ENCODE measurements at regions not wholly inside any gene's neighbourhood (a gene's known extent, or its start where the extent isn't known, plus 50 kb on each side); places are given as distances from the start of the nearest gene placed in this dataset.

DNA sequence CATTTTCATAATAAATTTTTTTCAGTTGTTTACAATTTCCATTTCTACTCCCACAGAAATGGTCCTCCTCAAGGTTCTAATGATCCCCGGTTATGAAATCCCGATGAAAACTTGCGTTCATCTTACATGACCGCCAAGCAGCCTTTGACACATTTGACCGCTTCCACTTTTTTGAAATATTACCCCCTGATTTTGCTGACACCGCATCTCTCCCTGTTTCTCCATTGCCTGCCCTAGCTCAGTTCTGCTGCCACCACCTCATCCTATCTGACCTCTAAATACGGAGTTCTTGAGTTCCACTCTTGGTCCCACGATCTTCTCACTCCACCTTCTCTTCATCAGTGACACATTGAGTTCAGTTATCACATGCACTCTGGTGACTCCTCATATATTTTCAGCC lies 74.1 kb downstream of the SLC35B3 start:
- H3K4me1 ChIP-seq: no peaks in the 10 kb centered on the region

GRCh38 chr6:8352966-8353340 lies 82.4 kb downstream of the SLC35B3 start:
- Histone ChIP-seq H3K27me3 (no peaks in the 10 kb centered on the region), H3K4me1 (no peaks in the 10 kb centered on the region), H3K4me3 (no peak overlapping the region), H3K27ac (no peak overlapping the region), H3K9me3 (replicated peaks) (no peaks in the 10 kb centered on the region), H3K36me3 (no peaks in the 10 kb centered on the region)
- no peak for DNase-seq

More for the DNA sequence above, 74.1 kb downstream of the SLC35B3 start:
- no peak overlapping the region for H3K4me3 ChIP-seq
- no peak for DNase-seq
- no peaks in the 10 kb centered on the region for H3K27me3 ChIP-seq
- H3K9me3 ChIP-seq (replicated peaks): no peaks in the 10 kb centered on the region
- no peak overlapping the region for H3K27ac ChIP-seq
- no peaks in the 10 kb centered on the region for H3K36me3 ChIP-seq

DNA sequence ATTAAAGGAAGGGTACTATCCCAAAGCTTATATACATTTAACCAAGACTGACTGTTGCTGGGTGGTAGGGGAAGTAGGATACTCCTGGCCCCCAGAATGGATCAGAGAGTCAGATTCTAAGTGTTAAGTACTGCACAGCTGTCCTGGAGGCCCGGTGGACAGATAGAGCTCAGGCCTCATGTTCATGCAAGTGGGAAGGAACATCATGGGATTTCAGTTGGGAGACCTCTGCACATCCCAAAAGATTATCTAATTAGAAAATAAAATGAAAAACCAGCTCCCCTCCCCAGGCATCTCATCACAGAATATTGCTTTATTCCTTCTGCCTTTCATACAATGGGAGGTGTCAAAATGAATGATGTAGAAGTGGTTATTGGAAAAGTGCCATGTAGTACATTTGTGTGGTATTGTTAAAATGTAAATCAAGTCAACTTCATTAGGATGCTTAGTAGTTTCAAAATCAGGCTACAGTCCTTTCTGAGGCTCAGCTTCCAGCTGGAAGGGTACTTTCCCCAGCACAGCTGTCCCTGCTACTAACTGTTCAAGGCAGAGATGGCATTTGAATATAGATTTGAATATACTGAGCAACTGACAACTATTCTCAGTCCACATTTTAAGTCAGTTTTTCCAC lies 82.9 kb downstream of the SLC35B3 start:
- no peak for DNase-seq
- H3K4me1 ChIP-seq: no peaks in the 10 kb centered on the region
- no peak overlapping the region for H3K27ac ChIP-seq
- H3K27me3 ChIP-seq: no peaks in the 10 kb centered on the region
- H3K9me3 ChIP-seq (replicated peaks): no peaks in the 10 kb centered on the region
- no peaks in the 10 kb centered on the region for H3K36me3 ChIP-seq
- H3K4me3 ChIP-seq: no peak overlapping the region

- Histone ChIP-seq H3K27me3 (no peaks in the 10 kb centered on the region), H3K4me1 (no peaks in the 10 kb centered on the region), H3K27ac (no peak overlapping the region), H3K36me3 (no peaks in the 10 kb centered on the region), H3K9me3 (replicated peaks) (no peaks in the 10 kb centered on the region), H3K4me3 (no peak overlapping the region)
- DNase-seq: no peak
Observed at GRCh38 chr6:8343600-8343999, 91.7 kb downstream of the SLC35B3 start.

DNA sequence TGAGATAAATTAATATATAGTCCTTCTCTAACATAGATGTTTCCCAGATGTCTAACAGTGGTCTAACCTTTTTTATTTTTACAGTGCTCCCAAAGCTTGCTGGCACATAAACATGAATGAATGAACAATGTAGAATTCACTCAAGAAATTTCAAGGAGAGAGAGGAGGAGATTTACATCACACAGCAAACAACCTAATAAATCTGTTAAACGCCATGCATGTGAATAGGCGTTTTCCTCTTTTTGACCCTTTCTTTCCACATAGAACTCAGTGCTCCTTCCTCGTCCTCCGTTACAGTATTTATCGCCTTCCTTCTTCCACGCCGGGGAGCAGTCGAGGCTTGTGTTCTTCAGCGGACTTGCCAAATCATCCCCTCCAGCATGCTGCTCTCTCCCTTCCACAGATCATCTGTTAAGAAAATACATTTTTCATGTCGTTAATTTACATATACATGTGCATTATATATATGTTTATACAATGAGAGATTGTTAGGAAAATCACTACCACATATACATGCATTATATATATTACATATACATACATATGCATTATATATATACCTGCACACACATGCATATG lies 93.0 kb downstream of the SLC35B3 start:
- H3K27me3 ChIP-seq: no peaks in the 10 kb centered on the region
- H3K9me3 ChIP-seq (replicated peaks): no peaks in the 10 kb centered on the region
- no peaks in the 10 kb centered on the region for H3K36me3 ChIP-seq
- H3K27ac ChIP-seq: no peak overlapping the region
- DNase-seq: no peak
- H3K4me1 ChIP-seq: no peaks in the 10 kb centered on the region
- H3K4me3 ChIP-seq: no peak overlapping the region

GRCh38 chr6:8337147-8337546 lies 98.2 kb downstream of the SLC35B3 start:
- H3K36me3 ChIP-seq: no peaks in the 10 kb centered on the region
- H3K9me3 ChIP-seq (replicated peaks): no peaks in the 10 kb centered on the region
- H3K4me3 ChIP-seq: no peak overlapping the region
- H3K27me3 ChIP-seq: no peaks in the 10 kb centered on the region
- no peaks in the 10 kb centered on the region for H3K4me1 ChIP-seq
- no peak overlapping the region for H3K27ac ChIP-seq
- DNase-seq: no peak

DNA sequence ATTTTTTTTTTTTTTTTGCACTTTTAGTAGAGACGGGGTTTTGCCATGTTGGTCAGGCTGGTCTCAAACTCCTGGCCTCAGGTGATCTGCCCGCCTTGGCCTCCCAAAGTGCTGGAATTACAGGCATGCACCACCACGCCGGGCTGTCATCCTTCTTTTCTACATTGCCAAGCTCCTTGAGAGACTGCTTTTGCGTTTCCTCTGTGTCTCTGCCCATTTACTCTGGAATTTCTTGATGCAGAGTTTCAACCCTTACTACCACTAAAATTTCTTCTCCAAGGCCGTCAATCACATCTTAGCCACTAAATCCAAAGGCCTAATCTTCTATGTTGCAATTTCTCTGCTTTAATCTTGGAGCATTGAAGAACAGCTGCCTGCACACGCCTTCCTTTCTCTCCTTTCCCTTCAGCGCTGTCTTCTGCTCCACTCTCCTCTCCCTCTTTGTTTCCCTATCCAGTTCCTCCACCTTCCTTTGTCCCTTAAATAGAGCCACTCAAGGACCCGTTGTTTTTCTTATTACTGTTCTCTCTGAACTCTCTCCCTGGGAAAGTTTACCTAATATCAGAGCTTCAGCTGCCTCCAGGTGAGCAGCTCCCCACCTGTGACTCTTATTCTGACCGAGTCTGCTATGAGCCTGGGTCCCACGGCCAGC lies 98.8 kb downstream of the SLC35B3 start:
- DNase-seq: no peak
- H3K4me1 ChIP-seq: no peaks in the 10 kb centered on the region
- no peak overlapping the region for H3K4me3 ChIP-seq
- H3K9me3 ChIP-seq (replicated peaks): no peaks in the 10 kb centered on the region
- no peaks in the 10 kb centered on the region for H3K36me3 ChIP-seq
- H3K27me3 ChIP-seq: no peaks in the 10 kb centered on the region
- no peak overlapping the region for H3K27ac ChIP-seq

- DNase-seq: no peak
- no peaks in the 10 kb centered on the region for H3K27me3 ChIP-seq
- H3K36me3 ChIP-seq: no peaks in the 10 kb centered on the region
- no peaks in the 10 kb centered on the region for H3K9me3 ChIP-seq (replicated peaks)
- H3K27ac ChIP-seq: no peak overlapping the region
- H3K4me3 ChIP-seq: no peak overlapping the region
- H3K4me1 ChIP-seq: no peaks in the 10 kb centered on the region
Observed at GRCh38 chr6:8335896-8336295, 99.4 kb downstream of the SLC35B3 start.

GRCh38 chr6:8335381-8335780 lies 100.0 kb downstream of the SLC35B3 start:
- no peaks in the 10 kb centered on the region for H3K27me3 ChIP-seq
- no peak for DNase-seq
- no peaks in the 10 kb centered on the region for H3K4me1 ChIP-seq
- no peak overlapping the region for H3K27ac ChIP-seq
- H3K4me3 ChIP-seq: no peak overlapping the region
- H3K9me3 ChIP-seq (replicated peaks): no peaks in the 10 kb centered on the region
- H3K36me3 ChIP-seq: no peaks in the 10 kb centered on the region

GRCh38 chr6:8334113-8334512 lies 101.2 kb downstream of the SLC35B3 start:
- Histone ChIP-seq H3K9me3 (replicated peaks) (no peaks in the 10 kb centered on the region), H3K27me3 (no peaks in the 10 kb centered on the region), H3K36me3 (no peaks in the 10 kb centered on the region), H3K4me1 (no peaks in the 10 kb centered on the region), H3K27ac (no peak overlapping the region), H3K4me3 (no peak overlapping the region)
- DNase-seq: no peak

GRCh38 chr6:8329562-8329961 lies 105.8 kb downstream of the SLC35B3 start:
- no peaks in the 10 kb centered on the region for H3K27me3 ChIP-seq
- no peaks in the 10 kb centered on the region for H3K9me3 ChIP-seq (replicated peaks)
- H3K36me3 ChIP-seq: no peaks in the 10 kb centered on the region
- no peak for DNase-seq
- H3K4me3 ChIP-seq: no peak overlapping the region
- H3K27ac ChIP-seq: no peak overlapping the region
- no peaks in the 10 kb centered on the region for H3K4me1 ChIP-seq

DNA sequence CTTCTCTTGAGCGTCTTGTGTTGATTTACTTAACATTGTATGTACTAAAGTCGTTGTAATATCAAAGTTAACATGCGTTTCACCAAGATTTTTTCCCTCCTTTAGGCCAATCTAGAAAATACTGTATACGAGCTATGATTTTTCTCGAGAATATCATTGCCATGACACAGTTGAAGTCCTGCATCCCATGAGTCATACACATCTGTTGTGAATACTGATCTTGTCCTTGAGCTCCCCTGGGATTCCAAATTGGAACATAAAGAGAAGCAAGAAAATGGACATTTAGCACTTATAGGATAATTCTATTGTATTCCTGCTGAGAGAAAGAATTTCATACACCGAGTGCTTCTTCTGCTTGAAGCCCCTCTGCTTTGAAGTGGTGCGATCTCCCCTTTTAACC lies 109.6 kb downstream of the SLC35B3 start:
- no peak for DNase-seq
- no peaks in the 10 kb centered on the region for H3K27me3 ChIP-seq
- H3K9me3 ChIP-seq (replicated peaks): no peaks in the 10 kb centered on the region
- H3K4me3 ChIP-seq: no peak overlapping the region
- H3K27ac ChIP-seq: no peak overlapping the region
- no peaks in the 10 kb centered on the region for H3K36me3 ChIP-seq
- H3K4me1 ChIP-seq: no peaks in the 10 kb centered on the region

GRCh38 chr6:8322659-8323058 lies 112.7 kb downstream of the SLC35B3 start:
- no peak overlapping the region for H3K4me3 ChIP-seq
- no peaks in the 10 kb centered on the region for H3K4me1 ChIP-seq
- no peaks in the 10 kb centered on the region for H3K9me3 ChIP-seq (replicated peaks)
- no peaks in the 10 kb centered on the region for H3K36me3 ChIP-seq
- H3K27ac ChIP-seq: no peak overlapping the region
- DNase-seq: no peak
- H3K27me3 ChIP-seq: no peaks in the 10 kb centered on the region

- Histone ChIP-seq H3K27ac (no peak overlapping the region), H3K9me3 (replicated peaks) (no peaks in the 10 kb centered on the region), H3K4me3 (no peak overlapping the region), H3K4me1 (no peaks in the 10 kb centered on the region), H3K36me3 (no peaks in the 10 kb centered on the region), H3K27me3 (no peaks in the 10 kb centered on the region)
- DNase-seq: no peak
Observed at GRCh38 chr6:8321671-8322404, 113.5 kb downstream of the SLC35B3 start.

DNA sequence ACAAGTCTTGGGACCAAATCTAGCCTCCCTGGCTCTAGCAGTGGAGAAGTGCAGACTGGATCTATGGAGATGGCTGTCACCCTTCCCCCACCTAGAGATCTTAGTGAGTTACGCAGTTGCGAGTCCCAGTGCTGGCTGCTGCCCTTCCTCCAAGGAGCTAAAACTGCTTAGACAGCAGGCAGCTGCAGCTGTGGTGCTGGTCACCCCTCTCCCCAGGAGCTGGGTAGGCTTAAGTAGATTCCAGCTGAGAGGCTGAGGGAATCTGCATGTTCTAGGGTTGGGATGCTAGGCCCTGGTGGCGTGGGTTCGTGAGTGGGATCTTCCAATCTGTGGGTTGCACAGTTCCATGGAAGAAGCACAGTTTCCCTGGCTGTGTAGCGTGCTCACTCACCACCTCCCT lies 120.2 kb downstream of the SLC35B3 start:
- no peaks in the 10 kb centered on the region for H3K9me3 ChIP-seq (replicated peaks)
- no peaks in the 10 kb centered on the region for H3K4me1 ChIP-seq
- no peak overlapping the region for H3K27ac ChIP-seq
- no peak for DNase-seq
- no peak overlapping the region for H3K4me3 ChIP-seq
- H3K36me3 ChIP-seq: no peaks in the 10 kb centered on the region
- no peaks in the 10 kb centered on the region for H3K27me3 ChIP-seq

All from SJCRH30 (cell line).